Right atrium auricular region (tissue), 2 donors: ENCODE measurements at regions not wholly inside any gene's neighbourhood (a gene's known extent, or its start where the extent isn't known, plus 50 kb on each side); places are given as distances from the start of the nearest gene placed in this dataset.

Experiments used
- DNase-seq: peaks from one replicate; pipeline ENCODE4 v3.0.0-alpha.2; 2019; ENCODE audit warnings: low spot score
- H3K27ac ChIP-seq, 2 donors: fragments of 200-600 bp; sonication (generic); 1 replicate in 1 of 2; 2 replicates in 1 of 2; pipeline ENCODE4 v1.5.1; 2016 to 2019
- H3K27me3 ChIP-seq, 2 donors: fragments of 200-600 bp; sonication (generic); one replicate each; pipeline versions ENCODE4 v1.5.1 to v1.6.0; 2017 to 2019
- H3K36me3 ChIP-seq: fragments of 200-600 bp; sonication (generic); one replicate; pipeline ENCODE4 v1.5.1; 2016
- H3K4me1 ChIP-seq, 2 donors: fragments of 200-600 bp; sonication (generic); one replicate each; pipeline versions ENCODE4 v1.5.1 to v1.6.0; 2017 to 2019
- H3K4me3 ChIP-seq, 2 donors: fragments of 200-600 bp; sonication (generic); 1 replicate in 1 of 2; 2 replicates in 1 of 2; pipeline ENCODE4 v1.5.1; 2017 to 2019; ENCODE audit warnings: mild to moderate bottlenecking in 1 of 2, moderate library complexity in 1 of 2
- H3K9me3 ChIP-seq, 2 donors: fragments of 200-600 bp; sonication (generic); one replicate each; pipeline ENCODE4 v1.5.1; 2019
- TF ChIP-seq, protein P1 (sequence below), 2 donors: fragments of 200-600 bp; sonication (generic); IDR thresholded peaks; one replicate each; pipeline ENCODE4 v1.5.1; 2019; ENCODE audit warnings: antibody characterized with exemption in 2 of 2

DNA sequence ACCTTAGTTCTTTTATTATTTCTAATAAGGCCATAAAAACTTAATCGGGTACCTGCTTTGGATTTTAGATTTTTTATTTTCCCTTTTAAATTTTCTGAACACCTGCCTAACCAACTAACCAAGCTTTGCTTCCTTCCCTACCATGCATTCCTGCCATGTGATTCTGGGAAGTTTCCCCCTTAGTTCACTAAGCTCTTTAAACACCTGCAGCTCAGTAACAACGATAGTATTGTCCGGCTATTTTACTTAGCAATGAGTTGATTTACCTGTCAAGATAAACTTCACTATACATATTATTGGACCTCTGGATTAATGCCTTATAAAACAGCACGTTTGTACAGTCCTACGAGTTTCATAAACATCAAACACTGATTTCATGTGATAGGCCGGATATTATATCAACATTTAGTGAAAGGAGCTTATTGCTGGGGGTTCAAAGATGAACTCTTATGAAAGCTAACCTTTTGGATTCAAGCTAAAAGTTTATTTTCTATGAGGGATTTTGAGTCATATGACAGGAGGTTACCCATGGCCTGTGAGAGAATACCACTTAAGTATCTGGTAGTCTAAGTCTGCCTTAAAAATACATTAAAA lies 81.0 kb upstream of the STARD13 start:
- no peaks in the 10 kb centered on the region for H3K36me3 ChIP-seq
- H3K27ac ChIP-seq = no peak overlapping the region
- H3K9me3 ChIP-seq = no peaks in the 10 kb centered on the region
- H3K4me3 ChIP-seq = no peak overlapping the region
- no peak for DNase-seq
- TF ChIP-seq, protein P1, sequence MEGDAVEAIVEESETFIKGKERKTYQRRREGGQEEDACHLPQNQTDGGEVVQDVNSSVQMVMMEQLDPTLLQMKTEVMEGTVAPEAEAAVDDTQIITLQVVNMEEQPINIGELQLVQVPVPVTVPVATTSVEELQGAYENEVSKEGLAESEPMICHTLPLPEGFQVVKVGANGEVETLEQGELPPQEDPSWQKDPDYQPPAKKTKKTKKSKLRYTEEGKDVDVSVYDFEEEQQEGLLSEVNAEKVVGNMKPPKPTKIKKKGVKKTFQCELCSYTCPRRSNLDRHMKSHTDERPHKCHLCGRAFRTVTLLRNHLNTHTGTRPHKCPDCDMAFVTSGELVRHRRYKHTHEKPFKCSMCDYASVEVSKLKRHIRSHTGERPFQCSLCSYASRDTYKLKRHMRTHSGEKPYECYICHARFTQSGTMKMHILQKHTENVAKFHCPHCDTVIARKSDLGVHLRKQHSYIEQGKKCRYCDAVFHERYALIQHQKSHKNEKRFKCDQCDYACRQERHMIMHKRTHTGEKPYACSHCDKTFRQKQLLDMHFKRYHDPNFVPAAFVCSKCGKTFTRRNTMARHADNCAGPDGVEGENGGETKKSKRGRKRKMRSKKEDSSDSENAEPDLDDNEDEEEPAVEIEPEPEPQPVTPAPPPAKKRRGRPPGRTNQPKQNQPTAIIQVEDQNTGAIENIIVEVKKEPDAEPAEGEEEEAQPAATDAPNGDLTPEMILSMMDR (IDR thresholded peaks at IDR 0.05) = no peak
- no peaks in the 10 kb centered on the region for H3K27me3 ChIP-seq
- H3K4me1 ChIP-seq = peaks cover 0 to 5% of the 10 kb centered on the region in 2 donors

DNA sequence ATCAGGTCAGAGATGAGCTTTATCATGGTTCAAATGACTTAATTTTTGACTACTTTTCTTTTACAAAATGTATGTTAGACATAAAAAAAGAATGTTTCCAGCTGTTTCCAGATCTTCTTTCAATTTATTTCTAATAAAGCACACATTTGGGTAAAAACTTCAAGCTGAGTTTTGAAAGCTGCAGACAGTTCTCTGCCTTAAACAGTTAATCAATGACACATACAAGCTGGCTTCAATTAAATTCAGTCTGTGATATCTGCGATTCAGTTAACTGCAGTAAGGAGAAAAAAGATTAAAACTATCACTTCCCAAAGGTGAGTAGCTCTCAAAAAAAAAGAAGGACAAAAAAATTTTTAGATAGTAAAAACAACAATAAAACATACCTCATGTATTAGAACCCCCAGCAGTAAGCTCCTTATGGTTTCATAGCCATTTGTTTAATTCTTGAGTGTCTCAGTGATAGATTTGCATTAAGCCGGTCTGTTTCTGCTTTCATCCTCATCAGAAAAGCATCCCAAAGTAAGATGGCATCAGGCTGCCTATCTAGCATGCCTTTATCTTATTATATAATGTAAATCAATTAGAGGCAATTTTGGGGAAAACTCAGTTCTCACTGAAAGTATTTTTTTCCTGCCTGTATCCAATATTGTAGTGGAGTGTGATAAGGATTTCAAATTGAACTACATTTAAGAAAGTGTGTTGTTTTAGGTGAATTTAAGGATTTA lies 81.8 kb upstream of the STARD13 start:
- DNase-seq = no peak
- H3K4me3 ChIP-seq = no peak overlapping the region
- TF ChIP-seq, protein P1 (IDR thresholded peaks at IDR 0.05) = no peak

DNA sequence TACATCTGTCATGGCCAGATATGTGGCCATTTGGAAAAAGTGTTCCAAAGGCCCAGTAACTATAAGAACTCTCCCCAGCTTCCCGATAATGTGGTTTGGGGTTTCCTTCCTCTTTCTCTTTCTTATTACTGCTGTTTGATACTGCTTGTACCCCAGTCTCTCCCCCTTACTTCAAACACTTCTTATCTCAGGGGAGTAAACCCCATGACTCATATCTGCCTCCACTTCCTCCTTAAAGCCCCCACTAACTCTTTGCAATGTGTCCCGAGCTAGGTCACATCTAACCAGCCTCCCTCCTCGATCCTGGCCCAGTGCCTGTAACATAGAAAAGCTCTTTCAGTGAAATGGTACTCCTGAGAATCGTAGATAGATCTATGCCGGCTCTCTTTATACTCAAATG lies 82.4 kb upstream of the STARD13 start:
- TF ChIP-seq, protein P1 (IDR thresholded peaks at IDR 0.05) = no peak
- H3K36me3 ChIP-seq = no peaks in the 10 kb centered on the region
- H3K9me3 ChIP-seq = no peaks in the 10 kb centered on the region
- no peak overlapping the region for H3K4me3 ChIP-seq
- DNase-seq = no peak
- H3K27ac ChIP-seq = no peak overlapping the region
- H3K4me1 ChIP-seq = peaks cover 0 to 5% of the 10 kb centered on the region in 2 donors
- no peaks in the 10 kb centered on the region for H3K27me3 ChIP-seq

More for the DNA sequence above, 81.8 kb upstream of the STARD13 start:
- Histone ChIP-seq H3K27me3 (no peaks in the 10 kb centered on the region), H3K36me3 (no peaks in the 10 kb centered on the region), H3K4me1 (peaks cover 0 to 5% of the 10 kb centered on the region in 2 donors), H3K27ac (no peak overlapping the region), H3K9me3 (no peaks in the 10 kb centered on the region)

DNA sequence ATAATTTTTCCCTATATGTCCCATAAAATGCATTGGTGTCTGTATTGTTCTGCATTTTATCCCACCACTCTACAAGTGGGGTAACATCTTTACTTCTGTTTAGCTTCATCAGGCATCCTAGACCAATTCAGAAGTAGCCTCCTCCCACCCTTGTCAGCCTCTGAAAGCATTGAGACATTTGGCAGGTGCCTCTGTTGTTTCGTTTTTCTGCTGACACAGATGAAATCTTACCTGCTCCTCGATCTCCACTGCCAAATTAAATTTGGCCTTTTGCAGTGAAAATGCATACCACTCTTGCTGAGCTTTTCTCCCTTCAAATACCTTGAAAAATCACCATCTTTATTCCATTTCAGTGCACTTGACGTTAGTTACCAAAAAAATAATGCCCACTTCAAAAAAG lies 83.5 kb upstream of the STARD13 start:
- DNase-seq = no peak
- TF ChIP-seq, protein P1 (IDR thresholded peaks at IDR 0.05) = no peak
- Histone ChIP-seq H3K27ac (no peak overlapping the region), H3K36me3 (no peaks in the 10 kb centered on the region), H3K4me3 (no peak overlapping the region), H3K27me3 (no peaks in the 10 kb centered on the region), H3K4me1 (peaks cover 0 to 5% of the 10 kb centered on the region in 2 donors), H3K9me3 (no peaks in the 10 kb centered on the region)

DNA sequence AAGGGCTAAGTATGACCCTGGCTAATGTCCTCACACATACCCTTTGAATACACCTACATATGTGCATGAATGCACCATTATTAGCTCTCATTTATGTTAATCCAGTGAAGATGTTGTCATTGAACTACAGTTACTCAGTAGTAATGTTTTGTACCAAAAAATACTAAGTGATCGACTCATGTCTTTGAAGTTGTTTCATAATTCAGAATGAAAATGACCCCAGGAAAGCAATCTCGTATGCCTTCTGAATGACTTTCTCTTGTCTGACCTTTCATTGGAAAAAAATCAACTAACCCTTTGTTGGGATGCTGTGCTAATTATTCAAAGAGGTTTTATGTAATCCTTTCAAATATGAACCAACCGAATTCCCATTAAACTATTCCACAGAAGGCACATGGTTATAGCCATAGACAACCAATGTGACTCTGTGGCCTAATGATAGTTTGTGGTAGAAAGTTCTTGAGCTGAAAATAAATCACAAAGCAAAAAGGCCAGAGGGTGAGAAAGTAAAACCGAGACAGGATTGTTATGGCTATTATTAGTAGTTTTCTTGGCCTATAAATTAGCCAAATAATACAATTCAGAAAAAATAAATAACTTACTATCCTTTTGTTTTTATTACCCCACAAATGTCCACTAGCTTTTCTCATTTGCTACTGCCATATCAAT lies 86.8 kb upstream of the STARD13 start:
- H3K9me3 ChIP-seq = no peaks in the 10 kb centered on the region
- H3K27ac ChIP-seq = no peak overlapping the region
- no peak overlapping the region for H3K4me3 ChIP-seq
- TF ChIP-seq, protein P1 (IDR thresholded peaks at IDR 0.05) = no peak
- H3K36me3 ChIP-seq = no peaks in the 10 kb centered on the region
- no peak for DNase-seq
- peaks cover 0 to 5% of the 10 kb centered on the region in 2 donors for H3K4me1 ChIP-seq
- no peaks in the 10 kb centered on the region for H3K27me3 ChIP-seq
